ENCODE measurements at regions not wholly inside any gene's neighbourhood (a gene's known extent, or its start where the extent isn't known, plus 50 kb on each side); places are given as distances from the start of the nearest gene placed in this dataset.
"Not testable (repeated sequence)": the region's sequence is repeated elsewhere in the genome, so short reads cannot be mapped to it uniquely, and the experiment has no call there.

DNA sequence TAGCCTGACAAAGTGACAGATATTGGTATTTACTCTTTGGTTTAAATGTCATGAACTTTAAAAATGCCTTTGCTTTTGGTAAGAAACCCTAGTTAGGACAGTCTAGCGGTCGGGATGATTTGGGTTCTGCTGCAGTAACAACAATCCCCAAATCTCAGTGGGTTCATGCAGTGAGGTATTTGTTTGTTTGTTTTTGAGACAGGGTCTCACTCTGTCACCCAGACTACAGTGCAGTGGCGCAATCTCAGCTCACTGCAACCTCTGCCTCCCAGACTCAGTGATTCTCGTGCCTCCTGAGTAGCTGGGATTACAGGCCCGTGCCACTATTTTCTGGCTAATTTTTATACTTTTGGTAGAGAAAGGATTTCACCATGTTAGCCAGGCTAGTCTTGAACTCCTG is 65.2 kb upstream of the EEF2KMT start:
- not testable (repeated sequence) for H3K27me3 ChIP-seq (ENCODE audit: control insufficient read depth in 1 of 2, insufficient read depth in 2 of 2, low read length in 2 of 2); H3K9me3 ChIP-seq (ENCODE audit: control insufficient read depth in 2 of 2, insufficient read depth in 1 of 2, low read depth in 1 of 2, low read length in 1 of 2); H3K4me3 ChIP-seq (ENCODE audit: low read depth in 1 of 2, low read length in 2 of 2); H3K36me3 ChIP-seq (ENCODE audit: control insufficient read depth in 2 of 2, insufficient read depth in 2 of 2, low read length in 1 of 2); H3K4me1 ChIP-seq (ENCODE audit: control insufficient read depth in 2 of 2, insufficient read depth in 2 of 2, low read length in 1 of 2); H3K27ac ChIP-seq (ENCODE audit: low read depth in 2 of 2, low read length in 1 of 2)
- WGBS, 2 donors: 88% methylated on average over 5 of the region's 5 CpGs

DNA sequence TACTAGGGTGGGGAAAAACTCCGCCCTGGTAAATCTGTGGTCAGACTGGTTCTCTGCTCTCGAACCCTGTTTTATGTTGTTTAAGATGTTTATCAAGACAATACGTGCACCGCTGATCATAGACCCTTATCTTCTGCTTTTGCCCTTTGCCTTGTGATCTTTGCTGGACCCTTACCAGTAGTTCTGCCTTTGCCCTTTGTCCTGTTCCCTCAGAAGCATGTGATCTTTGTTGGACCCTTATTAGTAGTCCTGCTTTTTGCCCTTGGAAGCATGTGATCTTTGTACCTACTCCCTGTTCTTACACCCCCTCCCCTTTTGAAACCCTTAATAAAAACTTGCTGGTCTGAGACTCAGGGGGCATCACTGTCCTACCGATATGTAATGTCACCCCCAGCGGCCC is 64.3 kb upstream of the EEF2KMT start:
- H3K9me3 ChIP-seq (ENCODE audit: control insufficient read depth in 2 of 2, insufficient read depth in 1 of 2, low read depth in 1 of 2, low read length in 1 of 2); H3K27me3 ChIP-seq (ENCODE audit: control insufficient read depth in 1 of 2, insufficient read depth in 2 of 2, low read length in 2 of 2); H3K4me3 ChIP-seq (ENCODE audit: low read depth in 1 of 2, low read length in 2 of 2); H3K27ac ChIP-seq (ENCODE audit: low read depth in 2 of 2, low read length in 1 of 2); H3K36me3 ChIP-seq (ENCODE audit: control insufficient read depth in 2 of 2, insufficient read depth in 2 of 2, low read length in 1 of 2); H3K4me1 ChIP-seq (ENCODE audit: control insufficient read depth in 2 of 2, insufficient read depth in 2 of 2, low read length in 1 of 2): not testable (repeated sequence)
- WGBS, 2 donors: 94 to 98% methylated on average over 6 of the region's 6 CpGs

DNA sequence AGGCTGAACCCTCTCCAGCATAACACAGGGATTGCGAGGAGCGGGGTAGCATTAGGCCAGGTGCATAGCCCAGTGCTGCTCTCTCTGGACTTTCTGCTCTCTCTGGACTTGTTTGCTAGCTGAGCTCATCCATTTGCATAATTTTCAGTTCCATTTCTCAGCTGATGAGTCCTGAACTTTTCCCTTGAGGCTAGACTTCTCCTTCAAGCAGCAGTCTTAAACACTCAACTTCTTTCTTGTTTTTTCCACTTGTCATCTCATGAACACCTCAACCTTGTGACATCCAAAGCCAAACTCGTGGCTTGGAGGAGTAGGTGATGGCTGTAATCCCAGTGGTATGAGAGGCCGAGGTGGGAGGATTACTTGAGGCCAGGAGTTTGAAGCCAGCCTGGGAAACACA is 62.4 kb upstream of the EEF2KMT start:
- H3K27ac ChIP-seq (ENCODE audit: low read depth in 2 of 2, low read length in 1 of 2); H3K4me3 ChIP-seq (ENCODE audit: low read depth in 1 of 2, low read length in 2 of 2); H3K27me3 ChIP-seq (ENCODE audit: control insufficient read depth in 1 of 2, insufficient read depth in 2 of 2, low read length in 2 of 2); H3K9me3 ChIP-seq (ENCODE audit: control insufficient read depth in 2 of 2, insufficient read depth in 1 of 2, low read depth in 1 of 2, low read length in 1 of 2); H3K36me3 ChIP-seq (ENCODE audit: control insufficient read depth in 2 of 2, insufficient read depth in 2 of 2, low read length in 1 of 2); H3K4me1 ChIP-seq (ENCODE audit: control insufficient read depth in 2 of 2, insufficient read depth in 2 of 2, low read length in 1 of 2): not testable (repeated sequence)
- WGBS, 2 donors: 63 to 64% methylated on average over 4 of the region's 4 CpGs

DNA sequence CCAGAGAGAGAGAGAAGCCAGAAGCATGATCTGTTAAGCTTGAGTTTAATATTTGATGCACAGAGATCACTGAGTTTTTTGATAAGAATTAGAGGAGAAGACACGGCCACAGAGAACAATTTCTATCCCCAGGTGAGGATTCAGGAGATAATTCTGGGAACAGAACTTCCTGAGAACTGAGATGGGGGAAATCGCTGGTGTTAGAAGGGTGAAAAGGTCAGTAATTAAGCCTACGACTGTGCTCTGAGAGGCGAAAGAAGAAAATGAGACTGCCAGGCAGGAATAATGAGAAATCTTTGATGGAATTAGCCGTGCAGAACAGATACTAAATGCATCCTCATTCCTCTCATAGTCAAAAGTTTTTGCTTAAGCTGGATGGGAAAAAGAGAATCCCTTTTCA is 61.9 kb upstream of the EEF2KMT start:
- not testable (repeated sequence) for H3K4me1 ChIP-seq (ENCODE audit: control insufficient read depth in 2 of 2, insufficient read depth in 2 of 2, low read length in 1 of 2); H3K27me3 ChIP-seq (ENCODE audit: control insufficient read depth in 1 of 2, insufficient read depth in 2 of 2, low read length in 2 of 2); H3K36me3 ChIP-seq (ENCODE audit: control insufficient read depth in 2 of 2, insufficient read depth in 2 of 2, low read length in 1 of 2); H3K27ac ChIP-seq (ENCODE audit: low read depth in 2 of 2, low read length in 1 of 2); H3K4me3 ChIP-seq (ENCODE audit: low read depth in 1 of 2, low read length in 2 of 2); H3K9me3 ChIP-seq (ENCODE audit: control insufficient read depth in 2 of 2, insufficient read depth in 1 of 2, low read depth in 1 of 2, low read length in 1 of 2)
- 44 to 49% methylated on average over 5 of the region's 5 CpGs for WGBS, 2 donors

DNA sequence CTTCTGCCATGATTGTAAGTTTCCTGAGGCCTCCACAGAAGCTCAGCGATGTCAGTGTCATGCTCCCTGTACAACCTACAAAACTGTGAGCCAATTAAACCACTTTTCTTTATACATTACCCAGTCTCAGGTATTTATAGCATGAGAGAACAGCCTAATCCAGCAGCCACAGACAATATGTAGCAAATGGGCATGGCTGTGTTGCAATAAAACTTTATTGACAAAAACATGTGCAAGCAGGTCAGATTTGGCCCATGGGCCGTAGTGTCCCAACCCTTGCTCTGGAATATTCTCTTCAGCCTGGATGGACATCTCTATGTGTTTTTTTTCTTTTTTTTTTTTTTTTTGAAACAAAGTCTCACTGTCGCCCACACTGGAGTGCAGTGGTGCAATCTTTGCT is 60.9 kb upstream of the EEF2KMT start:
- Histone ChIP-seq H3K27ac (ENCODE audit: low read depth in 2 of 2, low read length in 1 of 2) (no peak overlapping the region), H3K27me3 (ENCODE audit: control insufficient read depth in 1 of 2, insufficient read depth in 2 of 2, low read length in 2 of 2) (no peaks in the 10 kb centered on the region)

DNA sequence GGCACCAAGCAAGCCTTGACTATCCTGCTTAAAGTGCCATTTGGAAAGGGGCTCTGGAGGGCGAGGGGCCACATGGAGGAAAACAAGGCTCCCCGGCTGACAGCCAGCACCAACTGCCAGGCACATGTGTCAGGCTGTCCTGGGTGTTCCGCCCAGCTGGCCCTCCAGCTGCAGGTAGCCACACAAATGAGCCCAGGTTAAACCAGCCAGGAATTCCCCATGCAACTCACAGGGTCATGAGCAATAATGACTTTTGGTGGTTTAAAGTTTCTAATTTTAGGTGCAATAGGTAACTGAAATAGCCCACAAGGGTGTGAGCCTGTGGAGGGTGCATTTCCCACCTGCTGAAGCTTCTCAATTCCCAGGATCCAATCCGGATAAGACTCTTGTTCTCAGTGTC is 58.9 kb upstream of the EEF2KMT start:
- not testable (repeated sequence) for H3K9me3 ChIP-seq (ENCODE audit: control insufficient read depth in 2 of 2, insufficient read depth in 1 of 2, low read depth in 1 of 2, low read length in 1 of 2); H3K27ac ChIP-seq (ENCODE audit: low read depth in 2 of 2, low read length in 1 of 2); H3K4me3 ChIP-seq (ENCODE audit: low read depth in 1 of 2, low read length in 2 of 2); H3K4me1 ChIP-seq (ENCODE audit: control insufficient read depth in 2 of 2, insufficient read depth in 2 of 2, low read length in 1 of 2); H3K36me3 ChIP-seq (ENCODE audit: control insufficient read depth in 2 of 2, insufficient read depth in 2 of 2, low read length in 1 of 2); H3K27me3 ChIP-seq (ENCODE audit: control insufficient read depth in 1 of 2, insufficient read depth in 2 of 2, low read length in 2 of 2)
- 67 to 81% methylated on average over 4 of the region's 4 CpGs for WGBS, 2 donors

More for the DNA sequence above, 60.9 kb upstream of the EEF2KMT start:
- WGBS, 2 donors: 90 to 91% methylated on average over 3 of the region's 3 CpGs
- Histone ChIP-seq H3K4me3 (ENCODE audit: low read depth in 1 of 2, low read length in 2 of 2) (no peak overlapping the region), H3K4me1 (ENCODE audit: control insufficient read depth in 2 of 2, insufficient read depth in 2 of 2, low read length in 1 of 2) (no peaks in the 10 kb centered on the region), H3K9me3 (ENCODE audit: control insufficient read depth in 2 of 2, insufficient read depth in 1 of 2, low read depth in 1 of 2, low read length in 1 of 2) (no peaks in the 10 kb centered on the region), H3K36me3 (ENCODE audit: control insufficient read depth in 2 of 2, insufficient read depth in 2 of 2, low read length in 1 of 2) (no peaks in the 10 kb centered on the region)

DNA sequence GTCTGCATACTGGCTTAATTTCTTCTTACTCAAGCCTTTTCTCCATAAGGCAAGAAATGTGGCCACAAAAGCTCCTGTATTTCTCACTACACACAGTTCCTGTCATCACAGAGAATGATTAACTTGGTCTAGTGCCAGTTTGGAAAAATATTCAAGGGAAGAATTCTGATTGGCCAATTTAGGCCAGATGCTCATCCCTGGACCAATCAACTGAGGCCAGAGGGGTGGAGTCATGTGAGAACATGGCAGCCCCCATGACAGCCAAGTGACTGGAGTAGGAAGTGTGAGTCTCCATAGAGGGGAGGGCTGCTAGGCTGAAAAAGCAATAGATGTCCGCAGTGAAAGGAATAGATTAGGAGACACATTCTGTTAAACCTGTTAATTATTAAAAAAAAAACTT is 56.4 kb upstream of the EEF2KMT start:
- not testable (repeated sequence) for H3K27ac ChIP-seq (ENCODE audit: low read depth in 2 of 2, low read length in 1 of 2); H3K36me3 ChIP-seq (ENCODE audit: control insufficient read depth in 2 of 2, insufficient read depth in 2 of 2, low read length in 1 of 2); H3K27me3 ChIP-seq (ENCODE audit: control insufficient read depth in 1 of 2, insufficient read depth in 2 of 2, low read length in 2 of 2); H3K9me3 ChIP-seq (ENCODE audit: control insufficient read depth in 2 of 2, insufficient read depth in 1 of 2, low read depth in 1 of 2, low read length in 1 of 2); H3K4me3 ChIP-seq (ENCODE audit: low read depth in 1 of 2, low read length in 2 of 2); H3K4me1 ChIP-seq (ENCODE audit: control insufficient read depth in 2 of 2, insufficient read depth in 2 of 2, low read length in 1 of 2)
- WGBS, 2 donors: 97 to 100% methylated on average over 1 of the region's 1 CpG

DNA sequence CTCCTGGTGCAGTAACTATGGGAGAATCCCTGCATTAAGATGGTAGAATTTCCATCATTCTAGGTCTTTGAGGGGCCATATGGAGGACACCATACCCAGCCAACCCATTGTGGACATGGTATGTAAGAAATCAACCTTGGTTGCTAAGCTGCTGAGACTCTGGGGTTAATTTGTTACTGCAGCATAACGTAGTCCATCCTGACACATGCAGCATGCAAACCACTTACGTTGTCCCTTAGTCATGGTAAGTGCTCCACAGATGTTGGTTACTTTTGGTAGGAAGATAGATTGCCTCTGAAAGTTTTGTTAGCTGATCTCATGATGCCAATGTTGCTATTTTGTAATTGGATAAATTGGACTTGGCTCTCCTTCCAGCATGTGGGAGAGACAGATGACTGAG is 53.8 kb upstream of the EEF2KMT start:
- H3K4me1 ChIP-seq (ENCODE audit: control insufficient read depth in 2 of 2, insufficient read depth in 2 of 2, low read length in 1 of 2); H3K36me3 ChIP-seq (ENCODE audit: control insufficient read depth in 2 of 2, insufficient read depth in 2 of 2, low read length in 1 of 2); H3K9me3 ChIP-seq (ENCODE audit: control insufficient read depth in 2 of 2, insufficient read depth in 1 of 2, low read depth in 1 of 2, low read length in 1 of 2); H3K4me3 ChIP-seq (ENCODE audit: low read depth in 1 of 2, low read length in 2 of 2); H3K27ac ChIP-seq (ENCODE audit: low read depth in 2 of 2, low read length in 1 of 2); H3K27me3 ChIP-seq (ENCODE audit: control insufficient read depth in 1 of 2, insufficient read depth in 2 of 2, low read length in 2 of 2): not testable (repeated sequence)
- 76 to 78% methylated on average over 2 of the region's 2 CpGs for WGBS, 2 donors

Measured in esophagus (tissue), 2 donors.